Liver (tissue), 8 donors: ENCODE measurements at regions not wholly inside any gene's neighbourhood (a gene's known extent, or its start where the extent isn't known, plus 50 kb on each side); places are given as distances from the start of the nearest gene placed in this dataset.

Experiments used
- DNase-seq: peaks from one replicate; pipeline ENCODE4 v3.0.0-alpha.2; 2017; ENCODE audit warnings: low spot score
- H3K27ac ChIP-seq, 2 donors: one replicate each; pipeline ENCODE4 v1.7.0; 2013; ENCODE audit warnings: inconsistent platforms in 2 of 2, low read length in 2 of 2, control low read depth in 1 of 2, low read depth in 1 of 2, mild to moderate bottlenecking in 1 of 2
- H3K27me3 ChIP-seq, 4 donors: one replicate each; pipeline versions ENCODE4 v1.6.1 to v1.7.0; 2013; ENCODE audit warnings: low read length in 3 of 4, inconsistent platforms in 1 of 4, mild to moderate bottlenecking in 1 of 4, moderate library complexity in 1 of 4; ENCODE audit not compliant: control insufficient read depth in 4 of 4, insufficient read depth in 4 of 4
- H3K36me3 ChIP-seq, 4 donors: one replicate each; pipeline versions ENCODE4 v1.6.1 to v1.7.0; 2013; ENCODE audit warnings: low read length in 3 of 4, mild to moderate bottlenecking in 3 of 4, low read depth in 1 of 4, moderate library complexity in 1 of 4; ENCODE audit not compliant: control insufficient read depth in 4 of 4, insufficient read depth in 3 of 4
- H3K4me1 ChIP-seq, 4 donors: one replicate each; pipeline versions ENCODE4 v1.6.1 to v1.7.0; 2013; ENCODE audit warnings: low read length in 3 of 4, mild to moderate bottlenecking in 3 of 4, moderate library complexity in 1 of 4; ENCODE audit not compliant: control insufficient read depth in 4 of 4, insufficient read depth in 4 of 4
- H3K4me3 ChIP-seq, 3 donors: one replicate each; pipeline versions ENCODE4 v1.6.1 to v1.7.0; 2013; ENCODE audit warnings: low read length in 3 of 3, control low read depth in 1 of 3, low read depth in 1 of 3, mild to moderate bottlenecking in 1 of 3
- H3K9ac ChIP-seq, 2 donors: one replicate each; pipeline ENCODE4 v1.7.0; 2013; ENCODE audit warnings: low read length in 2 of 2, mild to moderate bottlenecking in 2 of 2, moderate library complexity in 2 of 2, control low read depth in 1 of 2, low read depth in 1 of 2
- H3K9me3 ChIP-seq, 4 donors: one replicate each; pipeline versions ENCODE4 v1.6.1 to v1.7.0; 2013; ENCODE audit warnings: low read length in 3 of 4; ENCODE audit not compliant: control insufficient read depth in 4 of 4
- CTCF ChIP-seq: fragments of 150-350 bp; IDR thresholded peaks from 2 replicates; pipeline ENCODE4 v1.5.1; 2017; ENCODE audit warnings: improper control_type of control experiment, low read depth, low read length; ENCODE audit not compliant: missing input control
- EGR1 ChIP-seq, 2 donors: IDR thresholded peaks; 2 replicates each; pipeline ENCODE4 v1.6.1; 2016 to 2018; ENCODE audit warnings: antibody characterized with exemption in 2 of 2, low read depth in 2 of 2
- FOXA1 ChIP-seq: IDR thresholded peaks from 2 replicates; pipeline ENCODE4 v1.6.1; 2016; ENCODE audit warnings: antibody characterized with exemption
- FOXA2 ChIP-seq: IDR thresholded peaks from 2 replicates; pipeline ENCODE4 v1.6.1; 2016; ENCODE audit warnings: antibody characterized with exemption
- GABPA ChIP-seq, 2 donors: IDR thresholded peaks in 1 of 2; conservative IDR thresholded peaks in 1 of 2; 2 replicates each; pipeline ENCODE4 v1.6.1; 2016; ENCODE audit warnings: antibody characterized with exemption in 2 of 2, mild to moderate bottlenecking in 1 of 2, moderate library complexity in 1 of 2
- HNF4A ChIP-seq, 2 donors: conservative IDR thresholded peaks; 2 replicates each; pipeline ENCODE4 v1.6.1; 2016; ENCODE audit warnings: antibody characterized with exemption in 2 of 2, mild to moderate bottlenecking in 2 of 2
- HNF4G ChIP-seq: IDR thresholded peaks from 2 replicates; pipeline ENCODE4 v1.6.1; 2016; ENCODE audit warnings: antibody characterized with exemption
- JUND ChIP-seq, 2 donors: IDR thresholded peaks; 2 replicates each; pipeline ENCODE4 v1.6.1; 2016; ENCODE audit warnings: antibody characterized with exemption in 2 of 2
- MAX ChIP-seq: IDR thresholded peaks from 2 replicates; pipeline ENCODE4 v1.6.1; 2016; ENCODE audit warnings: antibody characterized with exemption
- NR2F2 ChIP-seq: IDR thresholded peaks from 2 replicates; pipeline ENCODE4 v1.6.1; 2016; ENCODE audit warnings: antibody characterized with exemption
- RAD21 ChIP-seq, 2 donors: IDR thresholded peaks; 2 replicates each; pipeline ENCODE4 v1.6.1; 2016; ENCODE audit warnings: antibody characterized with exemption in 2 of 2, mild to moderate bottlenecking in 2 of 2
- RXRA ChIP-seq, 2 donors: IDR thresholded peaks; 2 replicates each; pipeline ENCODE4 v1.6.1; 2017 to 2018; ENCODE audit warnings: antibody characterized with exemption in 2 of 2, mild to moderate bottlenecking in 1 of 2
- SP1 ChIP-seq: IDR thresholded peaks from 2 replicates; pipeline ENCODE4 v1.6.1; 2018; ENCODE audit warnings: antibody characterized with exemption, mild to moderate bottlenecking
- TAF1 ChIP-seq: conservative IDR thresholded peaks from 2 replicates; pipeline ENCODE4 v1.6.1; 2016; ENCODE audit warnings: antibody characterized with exemption, mild to moderate bottlenecking
- YY1 ChIP-seq: IDR thresholded peaks from 2 replicates; pipeline ENCODE4 v1.6.1; 2016; ENCODE audit warnings: antibody characterized with exemption, mild to moderate bottlenecking
- ZBTB33 ChIP-seq: IDR thresholded peaks from 2 replicates; pipeline ENCODE4 v1.6.1; 2016; ENCODE audit warnings: antibody characterized with exemption
- WGBS: extraction: QIAGEN DNeasy Blood & Tissue Kit; methylation state at CpG from one replicate; pipeline ENCODE4 v1.1.7; 2013; 5-methylcytosine and 5-hydroxymethylcytosine counted together
- TF ChIP-seq, protein P1 (sequence below): IDR thresholded peaks from 2 replicates; pipeline ENCODE4 v1.6.1; 2016; ENCODE audit warnings: antibody characterized with exemption
- TF ChIP-seq, protein P2 (sequence below): IDR thresholded peaks from 2 replicates; pipeline ENCODE4 v1.6.1; 2016; ENCODE audit warnings: antibody characterized with exemption, mild to moderate bottlenecking
- donor health status: healthy.
- donor health status: healthy.
- donor health status: healthy.
- donor health status: healthy.
- donor health status: healthy.

- Histone ChIP-seq H3K27me3 (peaks cover 0 to 2% (median 0%) of the 10 kb centered on the region in 4 donors), H3K9ac (no peak overlapping the region), H3K9me3 (no peaks in the 10 kb centered on the region), H3K27ac (no peak overlapping the region), H3K36me3 (no peaks in the 10 kb centered on the region), H3K4me3 (no peak overlapping the region), H3K4me1 (no peaks in the 10 kb centered on the region)
- no peak for TF ChIP-seq GABPA (IDR thresholded peaks at IDR 0.05 in 1 of 2, conservative IDR thresholded peaks at IDR 0.05 in 1 of 2)
- no peak for TF ChIP-seq FOXA2
- TF ChIP-seq RAD21 (IDR thresholded peaks at IDR 0.05), result no peak
- TF ChIP-seq ZBTB33, result no peak
- TF ChIP-seq JUND (IDR thresholded peaks at IDR 0.05), result no peak
- TF ChIP-seq SP1, result no peak
- no peak for TF ChIP-seq HNF4G
- TF ChIP-seq NR2F2, result no peak
- TF ChIP-seq HNF4A (conservative IDR thresholded peaks at IDR 0.05), result no peak
- DNase-seq, result no peak
- 64% methylated on average over 1 of the region's 1 CpG for WGBS
Measured at GRCh38 chr4:115668396-115668795, 555.0 kb upstream of the NDST4 start.

DNA sequence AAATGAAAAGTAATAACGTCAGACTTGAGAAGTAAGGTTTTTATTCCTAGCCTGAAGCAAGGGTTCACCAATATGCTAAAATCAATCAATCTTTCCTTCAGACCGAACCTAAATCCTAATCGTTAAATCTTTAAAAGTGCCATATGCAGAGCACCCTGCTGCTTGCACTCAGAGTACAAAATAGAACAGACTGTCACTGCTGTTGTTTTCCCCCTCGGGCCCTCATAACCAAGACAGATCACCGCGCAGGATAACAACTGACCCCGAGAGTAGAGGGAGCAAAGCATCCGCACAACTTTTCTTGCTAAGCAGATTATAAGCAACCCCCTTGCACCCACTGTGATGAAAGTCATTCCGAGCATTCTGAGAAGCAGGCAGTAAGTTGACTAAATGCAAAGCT, 550.9 kb upstream of the NDST4 start:
- no peaks in the 10 kb centered on the region for H3K9me3 ChIP-seq
- no peak overlapping the region for H3K9ac ChIP-seq
- no peaks in the 10 kb centered on the region for H3K27me3 ChIP-seq
- H3K4me1 ChIP-seq, result no peaks in the 10 kb centered on the region
- TF ChIP-seq MAX (no peak), HNF4G (no peak), FOXA2 (no peak), JUND (IDR thresholded peaks at IDR 0.05) (no peak), HNF4A (conservative IDR thresholded peaks at IDR 0.05) (no peak), GABPA (IDR thresholded peaks at IDR 0.05 in 1 of 2, conservative IDR thresholded peaks at IDR 0.05 in 1 of 2) (no peak), NR2F2 (no peak), TAF1 (no peak), EGR1 (IDR thresholded peaks at IDR 0.05; ENCODE audit: low read depth in 2 of 2) (no peak), RAD21 (IDR thresholded peaks at IDR 0.05) (no peak), CTCF (no peak), FOXA1 (no peak), YY1 (no peak), RXRA (IDR thresholded peaks at IDR 0.05) (no peak), ZBTB33 (no peak), SP1 (no peak)
- TF ChIP-seq, protein P1, sequence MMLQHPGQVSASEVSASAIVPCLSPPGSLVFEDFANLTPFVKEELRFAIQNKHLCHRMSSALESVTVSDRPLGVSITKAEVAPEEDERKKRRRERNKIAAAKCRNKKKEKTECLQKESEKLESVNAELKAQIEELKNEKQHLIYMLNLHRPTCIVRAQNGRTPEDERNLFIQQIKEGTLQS, result no peak
- TF ChIP-seq, protein P2, sequence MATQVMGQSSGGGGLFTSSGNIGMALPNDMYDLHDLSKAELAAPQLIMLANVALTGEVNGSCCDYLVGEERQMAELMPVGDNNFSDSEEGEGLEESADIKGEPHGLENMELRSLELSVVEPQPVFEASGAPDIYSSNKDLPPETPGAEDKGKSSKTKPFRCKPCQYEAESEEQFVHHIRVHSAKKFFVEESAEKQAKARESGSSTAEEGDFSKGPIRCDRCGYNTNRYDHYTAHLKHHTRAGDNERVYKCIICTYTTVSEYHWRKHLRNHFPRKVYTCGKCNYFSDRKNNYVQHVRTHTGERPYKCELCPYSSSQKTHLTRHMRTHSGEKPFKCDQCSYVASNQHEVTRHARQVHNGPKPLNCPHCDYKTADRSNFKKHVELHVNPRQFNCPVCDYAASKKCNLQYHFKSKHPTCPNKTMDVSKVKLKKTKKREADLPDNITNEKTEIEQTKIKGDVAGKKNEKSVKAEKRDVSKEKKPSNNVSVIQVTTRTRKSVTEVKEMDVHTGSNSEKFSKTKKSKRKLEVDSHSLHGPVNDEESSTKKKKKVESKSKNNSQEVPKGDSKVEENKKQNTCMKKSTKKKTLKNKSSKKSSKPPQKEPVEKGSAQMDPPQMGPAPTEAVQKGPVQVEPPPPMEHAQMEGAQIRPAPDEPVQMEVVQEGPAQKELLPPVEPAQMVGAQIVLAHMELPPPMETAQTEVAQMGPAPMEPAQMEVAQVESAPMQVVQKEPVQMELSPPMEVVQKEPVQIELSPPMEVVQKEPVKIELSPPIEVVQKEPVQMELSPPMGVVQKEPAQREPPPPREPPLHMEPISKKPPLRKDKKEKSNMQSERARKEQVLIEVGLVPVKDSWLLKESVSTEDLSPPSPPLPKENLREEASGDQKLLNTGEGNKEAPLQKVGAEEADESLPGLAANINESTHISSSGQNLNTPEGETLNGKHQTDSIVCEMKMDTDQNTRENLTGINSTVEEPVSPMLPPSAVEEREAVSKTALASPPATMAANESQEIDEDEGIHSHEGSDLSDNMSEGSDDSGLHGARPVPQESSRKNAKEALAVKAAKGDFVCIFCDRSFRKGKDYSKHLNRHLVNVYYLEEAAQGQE, result no peak
- no peak overlapping the region for H3K27ac ChIP-seq
- no peaks in the 10 kb centered on the region for H3K36me3 ChIP-seq
- 48% methylated on average over 9 of the region's 9 CpGs for WGBS
- no peak overlapping the region for H3K4me3 ChIP-seq
- DNase-seq, result no peak
